Effector memory CD8-positive, alpha-beta T cell (primary cell): ENCODE measurements at regions not wholly inside any gene's neighbourhood (a gene's known extent, or its start where the extent isn't known, plus 50 kb on each side); places are given as distances from the start of the nearest gene placed in this dataset.
"Not testable (repeated sequence)": the region's sequence is repeated elsewhere in the genome, so short reads cannot be mapped to it uniquely, and the experiment has no call there.

Experiments used
- ATAC-seq: fragments of 150-1000 bp; cut with Tn5 transposase; replicated peaks from 2 replicates; pipeline ENCODE4 v1.10.0; 2021; ENCODE audit warnings: mild to moderate bottlenecking, moderate library complexity
- DNase-seq, 3 experiments: peaks; one replicate each; pipeline ENCODE4 v3.0.0; 2021
- H3K27ac Mint-ChIP-seq, 2 donors: one replicate each; pipeline ENCODE4 v1.8.0; 2022; ENCODE audit warnings: mild to moderate bottlenecking in 2 of 2, mixed read lengths in 2 of 2, moderate library complexity in 2 of 2
- H3K27me3 Mint-ChIP-seq, 2 donors: one replicate each; pipeline ENCODE4 v1.8.0; 2022; ENCODE audit warnings: mixed read lengths in 2 of 2
- H3K36me3 Mint-ChIP-seq: one replicate; pipeline ENCODE4 v1.8.0; 2022; ENCODE audit warnings: mild to moderate bottlenecking, moderate library complexity, mixed read lengths; ENCODE audit not compliant: insufficient read depth
- H3K4me1 Mint-ChIP-seq, 2 donors: one replicate each; pipeline ENCODE4 v1.8.0; 2022; ENCODE audit warnings: low read depth in 2 of 2, mixed read lengths in 2 of 2
- H3K4me3 Mint-ChIP-seq, 2 donors: one replicate each; pipeline ENCODE4 v1.8.0; 2022; ENCODE audit warnings: mild to moderate bottlenecking in 2 of 2, mixed read lengths in 2 of 2, moderate library complexity in 2 of 2
- H3K9me3 Mint-ChIP-seq, 2 donors: one replicate each; pipeline ENCODE4 v1.8.0; 2022; ENCODE audit warnings: mixed read lengths in 2 of 2

- not testable (repeated sequence) for H3K4me3 Mint-ChIP-seq, ATAC-seq, H3K36me3 Mint-ChIP-seq, H3K27ac Mint-ChIP-seq, DNase-seq
- Mint-ChIP-seq H3K9me3 (peaks cover 9 to 16% of the 10 kb centered on the region in 2 donors), H3K4me1 (peaks cover 6 to 23% of the 10 kb centered on the region in 2 donors), H3K27me3 (peaks cover 16 to 32% of the 10 kb centered on the region in 2 donors)
Observed at GRCh38 chr20:30912661-30913026, 344.8 kb upstream of the DEFB115 start.

GRCh38 chr20:30916404-30916803 lies 341.1 kb upstream of the DEFB115 start:
- H3K4me3 Mint-ChIP-seq, DNase-seq, H3K27ac Mint-ChIP-seq, H3K9me3 Mint-ChIP-seq, H3K36me3 Mint-ChIP-seq, ATAC-seq: not testable (repeated sequence)
- peaks cover 18 to 24% of the 10 kb centered on the region in 2 donors for H3K27me3 Mint-ChIP-seq
- H3K4me1 Mint-ChIP-seq: peaks cover 6 to 20% of the 10 kb centered on the region in 2 donors

GRCh38 chr20:30919514-30920188 lies 337.8 kb upstream of the DEFB115 start:
- DNase-seq (no peak), ATAC-seq (no peak)
- H3K4me1 Mint-ChIP-seq: no peaks in the 10 kb centered on the region
- H3K27me3 Mint-ChIP-seq: peaks cover 0 to 8% of the 10 kb centered on the region in 2 donors
- peaks cover 0 to 2% of the 10 kb centered on the region in 2 donors for H3K9me3 Mint-ChIP-seq
- H3K27ac Mint-ChIP-seq: no peak overlapping the region
- no peak overlapping the region for H3K4me3 Mint-ChIP-seq
- H3K36me3 Mint-ChIP-seq: peaks cover 2% of the 10 kb centered on the region

GRCh38 chr20:30921286-30922071 lies 336.0 kb upstream of the DEFB115 start:
- Mint-ChIP-seq H3K4me3 (no peak overlapping the region), H3K4me1 (no peaks in the 10 kb centered on the region), H3K36me3 (peaks cover 2% of the 10 kb centered on the region), H3K9me3 (peaks cover 6 to 11% of the 10 kb centered on the region in 2 donors), H3K27ac (no peak overlapping the region), H3K27me3 (peaks cover 0 to 8% of the 10 kb centered on the region in 2 donors)
- DNase-seq (no peak), ATAC-seq (no peak)

GRCh38 chr20:30922129-30922528 lies 335.3 kb upstream of the DEFB115 start:
- Mint-ChIP-seq H3K36me3 (peaks cover 2% of the 10 kb centered on the region), H3K27me3 (peaks cover 0 to 8% of the 10 kb centered on the region in 2 donors), H3K27ac (no peak overlapping the region), H3K4me3 (no peak overlapping the region), H3K9me3 (peaks cover 9 to 15% of the 10 kb centered on the region in 2 donors), H3K4me1 (no peaks in the 10 kb centered on the region)
- ATAC-seq: no peak
- DNase-seq: no peak

DNA sequence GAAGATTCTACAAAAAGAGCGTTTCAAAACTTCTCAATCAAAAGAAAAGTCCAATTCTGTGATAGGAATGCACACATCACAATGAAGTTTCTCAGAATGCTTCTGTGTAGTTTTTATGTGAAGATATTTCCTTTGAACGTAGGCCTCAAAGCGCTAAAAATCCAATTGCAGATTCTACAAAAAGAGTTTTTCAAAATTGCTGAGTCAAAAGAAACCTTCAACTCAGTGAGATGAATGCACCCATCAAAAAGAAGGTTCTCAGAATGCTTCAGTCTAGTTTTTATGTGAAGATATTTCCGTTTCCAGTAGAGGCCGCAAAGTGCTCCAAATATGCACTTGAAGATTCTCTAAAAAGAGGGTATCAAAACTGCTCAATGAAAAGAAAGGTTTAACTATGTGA lies 319.7 kb upstream of the DEFB115 start:
- Mint-ChIP-seq H3K4me3 (no peak overlapping the region), H3K27ac (no peak overlapping the region), H3K9me3 (peaks cover 0 to 6% of the 10 kb centered on the region in 2 donors), H3K36me3 (no peaks in the 10 kb centered on the region), H3K27me3 (no peaks in the 10 kb centered on the region), H3K4me1 (no peaks in the 10 kb centered on the region)
- DNase-seq (no peak), ATAC-seq (no peak)

GRCh38 chr20:30949761-30950160 lies 307.7 kb upstream of the DEFB115 start:
- H3K4me1 Mint-ChIP-seq: no peaks in the 10 kb centered on the region
- peaks cover 2 to 8% of the 10 kb centered on the region in 2 donors for H3K9me3 Mint-ChIP-seq
- DNase-seq (no peak), ATAC-seq (no peak)
- no peak overlapping the region for H3K4me3 Mint-ChIP-seq
- peaks cover 0 to 5% of the 10 kb centered on the region in 2 donors for H3K27me3 Mint-ChIP-seq
- no peak overlapping the region for H3K27ac Mint-ChIP-seq
- no peaks in the 10 kb centered on the region for H3K36me3 Mint-ChIP-seq

DNA sequence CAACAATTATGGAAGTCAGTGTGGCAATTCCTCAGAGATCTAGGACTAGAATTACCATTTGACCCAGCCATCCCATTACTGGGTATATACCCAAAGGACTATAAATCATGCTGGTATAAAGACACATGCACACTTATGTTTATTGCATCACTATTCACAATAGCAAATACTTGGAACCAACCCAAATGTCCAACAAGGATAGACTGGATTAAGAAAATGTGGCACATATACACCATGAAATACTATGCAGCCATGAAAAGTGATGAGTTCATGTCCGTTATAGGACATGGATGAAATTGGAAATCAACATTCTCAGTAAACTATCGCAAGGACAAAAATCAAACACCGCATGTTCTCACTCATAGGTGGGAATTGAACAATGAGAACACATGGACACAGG lies 306.4 kb upstream of the DEFB115 start:
- not testable (repeated sequence) for H3K4me1 Mint-ChIP-seq, DNase-seq, H3K27me3 Mint-ChIP-seq, H3K36me3 Mint-ChIP-seq, H3K9me3 Mint-ChIP-seq, H3K4me3 Mint-ChIP-seq, H3K27ac Mint-ChIP-seq, ATAC-seq

- H3K27ac Mint-ChIP-seq, H3K9me3 Mint-ChIP-seq, H3K4me3 Mint-ChIP-seq, H3K4me1 Mint-ChIP-seq, H3K27me3 Mint-ChIP-seq, DNase-seq, H3K36me3 Mint-ChIP-seq, ATAC-seq: not testable (repeated sequence)
Observed at GRCh38 chr20:30956649-30957048, 300.8 kb upstream of the DEFB115 start.

GRCh38 chr20:30959208-30959607 lies 298.3 kb upstream of the DEFB115 start:
- not testable (repeated sequence) for H3K27ac Mint-ChIP-seq, H3K9me3 Mint-ChIP-seq, DNase-seq, ATAC-seq, H3K4me1 Mint-ChIP-seq, H3K27me3 Mint-ChIP-seq, H3K4me3 Mint-ChIP-seq, H3K36me3 Mint-ChIP-seq

- H3K9me3 Mint-ChIP-seq: no peaks in the 10 kb centered on the region
- no peaks in the 10 kb centered on the region for H3K27me3 Mint-ChIP-seq
- no peak for DNase-seq
- no peak overlapping the region for H3K4me3 Mint-ChIP-seq
- no peaks in the 10 kb centered on the region for H3K4me1 Mint-ChIP-seq
- no peaks in the 10 kb centered on the region for H3K36me3 Mint-ChIP-seq
- no peak overlapping the region for H3K27ac Mint-ChIP-seq
- no peak for ATAC-seq
Observed at GRCh38 chr20:30963591-30963990, 293.9 kb upstream of the DEFB115 start.

DNA sequence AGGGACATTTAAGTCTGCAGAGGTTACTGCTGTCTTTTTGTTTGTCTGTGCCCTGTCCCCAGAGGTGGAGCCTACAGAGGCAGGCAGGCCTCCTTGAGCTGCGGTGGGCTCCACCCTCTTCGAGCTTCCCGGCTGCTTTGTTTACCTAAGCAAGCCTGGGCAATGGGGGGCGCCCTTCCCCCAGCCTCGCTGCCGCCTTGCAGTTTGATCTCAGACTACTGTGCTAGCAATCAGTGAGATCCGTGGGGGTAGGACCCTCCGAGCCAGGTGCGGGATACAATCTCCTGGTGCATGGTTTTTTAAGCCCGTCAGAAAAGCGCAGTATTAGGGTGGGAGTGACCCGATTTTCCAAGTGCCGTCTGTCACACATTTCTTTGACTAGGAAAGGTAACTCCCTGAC lies 281.6 kb upstream of the DEFB115 start:
- H3K36me3 Mint-ChIP-seq, H3K9me3 Mint-ChIP-seq, ATAC-seq, DNase-seq, H3K4me1 Mint-ChIP-seq, H3K27ac Mint-ChIP-seq, H3K27me3 Mint-ChIP-seq, H3K4me3 Mint-ChIP-seq: not testable (repeated sequence)

DNA sequence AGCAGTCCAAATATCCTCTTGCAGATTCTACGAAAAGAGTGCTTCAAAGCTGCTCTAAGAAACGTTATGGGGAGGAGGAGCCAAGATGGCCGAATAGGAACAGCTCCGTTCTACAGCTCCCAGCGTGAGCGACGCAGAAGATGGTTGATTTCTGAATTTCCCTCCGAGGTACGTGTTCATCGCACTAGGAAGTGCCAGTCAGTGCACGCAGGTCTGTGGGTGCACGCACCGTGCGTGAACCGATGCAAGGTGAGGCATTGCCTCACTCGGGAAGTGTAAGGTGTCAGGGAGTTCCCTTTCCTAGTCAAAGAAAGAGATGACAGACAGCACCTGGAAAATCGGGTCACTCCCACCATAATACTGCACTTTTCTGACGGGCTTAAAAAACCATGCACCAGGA lies 272.1 kb upstream of the DEFB115 start:
- Mint-ChIP-seq H3K4me3 (no peak overlapping the region), H3K27me3 (no peaks in the 10 kb centered on the region), H3K27ac (no peak overlapping the region), H3K9me3 (peaks cover 0 to 21% of the 10 kb centered on the region in 2 donors), H3K36me3 (no peaks in the 10 kb centered on the region), H3K4me1 (no peaks in the 10 kb centered on the region)
- ATAC-seq (no peak), DNase-seq (no peak)
